Activated T-cell treated with anti-CD3 and anti-CD28 coated beads, Interleukin-2, amount 50 U/mL, for 24 hours (primary cell): ENCODE measurements at regions not wholly inside any gene's neighbourhood (a gene's known extent, or its start where the extent isn't known, plus 50 kb on each side); places are given as distances from the start of the nearest gene placed in this dataset.

ENCODE experiments used
- DNase-seq: peaks from one replicate; pipeline ENCODE4 v3.0.0-alpha.2; 2020
- H3K27ac Mint-ChIP-seq: 2 replicates; pipeline ENCODE4 v1.8.0; 2020; ENCODE audit warnings: mild to moderate bottlenecking, mixed read lengths
- H3K27me3 Mint-ChIP-seq: 2 replicates; pipeline ENCODE4 v1.8.0; 2020; ENCODE audit warnings: mixed read lengths
- H3K36me3 Mint-ChIP-seq: 2 replicates; pipeline ENCODE4 v1.8.0; 2020; ENCODE audit warnings: low read depth, mixed read lengths
- H3K4me1 Mint-ChIP-seq: 2 replicates; pipeline ENCODE4 v1.8.0; 2020; ENCODE audit warnings: low read depth, mixed read lengths
- H3K4me3 Mint-ChIP-seq: 2 replicates; pipeline ENCODE4 v1.8.0; 2020; ENCODE audit warnings: mild to moderate bottlenecking, moderate library complexity, mixed read lengths
- H3K9me3 Mint-ChIP-seq: 2 replicates; pipeline ENCODE4 v1.8.0; 2020; ENCODE audit warnings: mixed read lengths

DNA sequence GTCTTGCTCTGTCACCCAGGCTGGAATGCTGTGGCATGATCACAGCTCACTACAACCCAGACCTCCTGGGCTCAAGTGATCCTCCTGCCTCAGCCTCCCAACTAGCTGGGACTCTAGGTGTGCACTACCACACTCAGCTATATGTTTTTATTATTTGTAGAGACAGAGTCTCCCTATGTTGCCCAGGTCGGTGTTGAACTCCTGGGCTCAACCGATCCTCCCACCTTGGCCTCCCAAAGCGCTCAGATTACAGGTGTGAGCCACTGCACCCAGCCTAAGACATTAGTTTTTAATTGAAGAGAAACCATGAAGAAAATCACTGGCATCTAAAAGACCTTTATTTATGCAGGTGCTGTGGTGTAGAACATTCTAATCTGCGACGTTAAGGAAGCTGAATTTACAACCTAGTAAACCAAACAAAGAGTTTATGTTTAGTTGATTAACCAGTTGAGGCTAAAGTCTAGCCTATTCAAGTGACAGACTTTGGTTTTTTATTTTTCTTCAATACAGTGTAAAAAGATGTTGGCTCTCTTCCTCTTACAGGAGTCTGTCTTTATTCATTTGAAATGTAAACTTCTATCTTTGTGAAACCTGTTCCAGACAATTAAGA lies 52.5 kb upstream of the NBL1 start:
- H3K27ac Mint-ChIP-seq, result no peak overlapping the region
- H3K4me1 Mint-ChIP-seq, result peaks cover 11% of the 10 kb centered on the region
- H3K9me3 Mint-ChIP-seq, result no peaks in the 10 kb centered on the region
- H3K36me3 Mint-ChIP-seq, result no peaks in the 10 kb centered on the region
- no peak overlapping the region for H3K4me3 Mint-ChIP-seq
- no peaks in the 10 kb centered on the region for H3K27me3 Mint-ChIP-seq
- no peak for DNase-seq

DNA sequence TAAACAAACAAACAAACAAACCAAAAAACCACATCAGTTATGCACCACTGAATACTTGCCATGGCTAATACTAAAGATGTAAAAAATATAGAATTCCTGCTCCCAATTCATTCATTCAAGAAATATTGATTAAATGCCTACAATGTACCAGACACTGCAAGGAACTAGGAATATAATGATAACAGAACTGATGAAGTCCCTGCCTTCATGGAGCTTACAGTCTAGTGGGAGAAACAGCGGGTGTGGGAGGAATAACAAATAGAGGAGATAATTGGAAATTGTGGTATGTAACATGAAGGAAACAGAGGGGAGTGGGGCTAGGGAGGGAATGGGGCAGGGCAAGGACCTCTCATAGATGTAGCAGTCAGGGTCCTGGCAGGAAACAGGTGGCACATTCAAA lies 58.6 kb upstream of the NBL1 start:
- no peak for DNase-seq
- no peak overlapping the region for H3K27ac Mint-ChIP-seq
- no peaks in the 10 kb centered on the region for H3K36me3 Mint-ChIP-seq
- H3K27me3 Mint-ChIP-seq, result no peaks in the 10 kb centered on the region
- peaks cover 10% of the 10 kb centered on the region for H3K4me1 Mint-ChIP-seq
- no peaks in the 10 kb centered on the region for H3K9me3 Mint-ChIP-seq
- H3K4me3 Mint-ChIP-seq, result no peak overlapping the region

- no peaks in the 10 kb centered on the region for H3K36me3 Mint-ChIP-seq
- H3K9me3 Mint-ChIP-seq, result no peaks in the 10 kb centered on the region
- H3K27ac Mint-ChIP-seq, result no peak overlapping the region
- H3K4me3 Mint-ChIP-seq, result no peak overlapping the region
- peak; percentile 86 for DNase-seq
- H3K27me3 Mint-ChIP-seq, result no peaks in the 10 kb centered on the region
- peaks cover 10% of the 10 kb centered on the region for H3K4me1 Mint-ChIP-seq
These were observed 61.8 kb upstream of the NBL1 start for GRCh38 chr1:19582318-19582717.

DNA sequence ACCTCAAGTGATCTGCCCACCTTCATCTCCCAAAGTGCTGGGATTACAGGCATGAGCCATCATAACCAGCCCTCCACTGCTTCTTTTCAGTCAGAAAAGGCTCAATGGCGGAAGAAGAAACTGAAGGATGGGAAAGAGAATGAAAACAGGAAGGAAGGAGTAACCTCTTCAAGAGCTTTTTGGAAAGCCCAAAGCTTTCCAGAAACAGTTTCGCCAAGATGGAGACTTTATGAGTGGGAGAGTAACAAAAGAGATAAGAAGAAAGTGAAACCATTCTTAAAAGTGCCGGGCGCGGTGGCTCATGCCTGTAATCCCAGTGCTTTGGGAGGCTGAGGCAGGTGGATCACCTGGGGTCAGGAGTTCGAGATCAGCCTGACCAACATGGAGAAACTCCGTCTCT lies 62.7 kb upstream of the NBL1 start:
- no peak overlapping the region for H3K27ac Mint-ChIP-seq
- H3K4me3 Mint-ChIP-seq, result no peak overlapping the region
- peaks cover 10% of the 10 kb centered on the region for H3K4me1 Mint-ChIP-seq
- no peaks in the 10 kb centered on the region for H3K36me3 Mint-ChIP-seq
- no peak for DNase-seq
- no peaks in the 10 kb centered on the region for H3K27me3 Mint-ChIP-seq
- no peaks in the 10 kb centered on the region for H3K9me3 Mint-ChIP-seq

GRCh38 chr1:19577561-19577960 lies 66.5 kb upstream of the NBL1 start:
- Mint-ChIP-seq H3K27me3 (no peaks in the 10 kb centered on the region), H3K4me3 (no peak overlapping the region), H3K36me3 (no peaks in the 10 kb centered on the region), H3K4me1 (peaks cover 9% of the 10 kb centered on the region), H3K27ac (no peak overlapping the region), H3K9me3 (no peaks in the 10 kb centered on the region)
- no peak for DNase-seq

- no peak overlapping the region for H3K4me3 Mint-ChIP-seq
- no peak overlapping the region for H3K27ac Mint-ChIP-seq
- H3K36me3 Mint-ChIP-seq, result no peaks in the 10 kb centered on the region
- peaks cover 4% of the 10 kb centered on the region for H3K4me1 Mint-ChIP-seq
- H3K27me3 Mint-ChIP-seq, result no peaks in the 10 kb centered on the region
- no peaks in the 10 kb centered on the region for H3K9me3 Mint-ChIP-seq
- no peak for DNase-seq
These were observed 67.1 kb upstream of the NBL1 start for GRCh38 chr1:19577036-19577435.

DNA sequence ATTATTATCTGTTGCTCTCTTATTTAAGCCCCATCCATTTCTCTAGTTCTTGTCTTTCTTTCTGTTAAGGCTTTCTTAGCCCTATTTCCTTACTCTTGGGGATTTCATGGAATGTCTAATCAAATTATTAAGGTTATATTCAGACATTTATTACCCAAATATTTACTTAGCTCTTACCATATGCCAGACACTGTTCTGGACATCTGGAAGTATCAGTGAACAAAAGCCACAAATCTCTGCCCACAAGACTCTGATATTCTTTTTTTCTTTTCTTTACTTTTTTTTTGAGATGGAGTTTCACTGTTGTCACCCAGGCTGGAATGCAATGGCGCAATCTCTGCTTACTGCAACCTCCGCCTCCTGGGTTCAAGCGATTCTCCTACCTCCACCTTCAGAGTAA lies 74.3 kb upstream of the NBL1 start:
- Mint-ChIP-seq H3K4me3 (no peak overlapping the region), H3K4me1 (no peaks in the 10 kb centered on the region), H3K27ac (no peak overlapping the region), H3K27me3 (no peaks in the 10 kb centered on the region), H3K36me3 (no peaks in the 10 kb centered on the region), H3K9me3 (no peaks in the 10 kb centered on the region)
- DNase-seq, result no peak

- DNase-seq, result no peak
- H3K9me3 Mint-ChIP-seq, result no peaks in the 10 kb centered on the region
- H3K36me3 Mint-ChIP-seq, result no peaks in the 10 kb centered on the region
- no peaks in the 10 kb centered on the region for H3K4me1 Mint-ChIP-seq
- no peak overlapping the region for H3K27ac Mint-ChIP-seq
- no peak overlapping the region for H3K4me3 Mint-ChIP-seq
- no peaks in the 10 kb centered on the region for H3K27me3 Mint-ChIP-seq
These were observed 77.1 kb upstream of the NBL1 start for GRCh38 chr1:19567041-19567440.

- Mint-ChIP-seq H3K27me3 (no peaks in the 10 kb centered on the region), H3K4me3 (no peak overlapping the region), H3K9me3 (no peaks in the 10 kb centered on the region), H3K27ac (no peak overlapping the region), H3K4me1 (peaks cover 6% of the 10 kb centered on the region), H3K36me3 (no peaks in the 10 kb centered on the region)
- no peak for DNase-seq
These were observed 79.0 kb upstream of the CAPZB start for GRCh38 chr1:19564366-19564765.

GRCh38 chr1:19563324-19564097 lies 78.2 kb upstream of the CAPZB start:
- Mint-ChIP-seq H3K4me3 (no peak overlapping the region), H3K4me1 (peaks cover 8% of the 10 kb centered on the region), H3K27me3 (no peaks in the 10 kb centered on the region), H3K27ac (no peak overlapping the region), H3K36me3 (no peaks in the 10 kb centered on the region), H3K9me3 (no peaks in the 10 kb centered on the region)
- no peak for DNase-seq

DNA sequence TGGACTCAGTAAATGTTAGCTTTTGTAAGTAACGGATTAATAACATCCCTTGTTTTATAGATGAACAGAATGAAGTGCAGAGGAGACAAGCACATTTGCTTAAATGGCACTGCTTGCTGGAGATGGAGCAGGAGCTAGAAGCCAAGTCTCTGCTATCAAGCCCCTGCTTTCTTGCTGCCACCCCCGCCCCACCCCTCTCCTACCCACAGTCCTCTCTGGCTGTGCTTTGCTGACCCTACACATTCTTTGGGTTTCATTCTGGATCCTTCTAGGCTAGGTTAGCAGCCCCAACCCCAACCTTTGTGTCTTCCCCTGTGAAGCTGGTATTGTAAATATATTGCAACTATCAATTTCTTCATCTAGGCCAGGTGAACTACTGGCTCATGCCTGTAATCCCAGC lies 77.5 kb upstream of the CAPZB start:
- peaks cover 13% of the 10 kb centered on the region for H3K4me1 Mint-ChIP-seq
- H3K4me3 Mint-ChIP-seq, result no peak overlapping the region
- no peak overlapping the region for H3K27ac Mint-ChIP-seq
- no peaks in the 10 kb centered on the region for H3K9me3 Mint-ChIP-seq
- H3K36me3 Mint-ChIP-seq, result no peaks in the 10 kb centered on the region
- DNase-seq, result no peak
- peaks cover 5% of the 10 kb centered on the region for H3K27me3 Mint-ChIP-seq

DNA sequence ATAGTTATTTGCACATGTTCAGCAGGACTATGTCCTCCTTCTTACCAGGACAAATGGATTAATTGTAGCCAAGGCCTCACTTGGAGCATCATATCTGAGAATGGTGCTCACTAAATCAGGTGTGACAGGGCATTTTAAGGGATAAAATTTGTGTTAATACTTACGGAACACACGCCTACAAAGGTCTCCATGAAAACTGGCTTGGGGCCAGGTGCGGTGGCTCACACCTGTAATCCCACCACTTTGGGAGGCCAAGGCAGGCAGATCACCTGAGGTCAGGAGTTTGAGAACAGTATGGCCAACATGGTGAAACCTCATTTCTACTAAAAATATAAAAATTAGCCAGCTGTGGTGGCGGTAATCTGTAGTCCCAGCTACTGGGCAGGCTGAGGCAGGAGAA lies 75.1 kb upstream of the CAPZB start:
- DNase-seq, result no peak
- Mint-ChIP-seq H3K27me3 (peaks cover 6% of the 10 kb centered on the region), H3K27ac (no peak overlapping the region), H3K4me3 (no peak overlapping the region), H3K4me1 (peaks cover 14% of the 10 kb centered on the region), H3K36me3 (no peaks in the 10 kb centered on the region), H3K9me3 (no peaks in the 10 kb centered on the region)

DNA sequence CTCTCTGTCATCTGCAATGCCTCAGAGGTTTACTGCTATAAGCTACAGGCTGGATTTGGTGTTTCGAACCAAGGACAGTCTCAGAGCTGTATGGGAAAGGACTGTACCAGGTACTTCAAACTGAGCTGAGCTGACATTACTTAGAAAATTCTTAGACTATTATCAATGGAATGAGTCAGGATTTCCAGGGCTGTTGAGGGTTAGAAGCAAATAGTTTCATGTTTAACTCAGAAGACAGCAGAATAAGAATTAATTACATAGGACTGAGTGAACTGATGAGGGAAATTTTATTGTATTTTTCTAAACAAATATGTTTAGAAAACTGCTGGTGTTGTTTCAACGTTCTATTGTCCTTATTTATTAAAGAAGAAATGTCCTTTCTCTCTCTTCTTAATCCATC lies 74.3 kb upstream of the CAPZB start:
- H3K27ac Mint-ChIP-seq, result no peak overlapping the region
- no peaks in the 10 kb centered on the region for H3K36me3 Mint-ChIP-seq
- no peaks in the 10 kb centered on the region for H3K9me3 Mint-ChIP-seq
- H3K4me3 Mint-ChIP-seq, result no peak overlapping the region
- no peak for DNase-seq
- peaks cover 14% of the 10 kb centered on the region for H3K4me1 Mint-ChIP-seq
- peaks cover 6% of the 10 kb centered on the region for H3K27me3 Mint-ChIP-seq

GRCh38 chr1:19557609-19558051 lies 72.3 kb upstream of the CAPZB start:
- no peak for DNase-seq
- H3K27me3 Mint-ChIP-seq, result peaks cover 6% of the 10 kb centered on the region
- no peaks in the 10 kb centered on the region for H3K36me3 Mint-ChIP-seq
- H3K4me3 Mint-ChIP-seq, result no peak overlapping the region
- no peak overlapping the region for H3K27ac Mint-ChIP-seq
- peaks cover 14% of the 10 kb centered on the region for H3K4me1 Mint-ChIP-seq
- H3K9me3 Mint-ChIP-seq, result no peaks in the 10 kb centered on the region

DNA sequence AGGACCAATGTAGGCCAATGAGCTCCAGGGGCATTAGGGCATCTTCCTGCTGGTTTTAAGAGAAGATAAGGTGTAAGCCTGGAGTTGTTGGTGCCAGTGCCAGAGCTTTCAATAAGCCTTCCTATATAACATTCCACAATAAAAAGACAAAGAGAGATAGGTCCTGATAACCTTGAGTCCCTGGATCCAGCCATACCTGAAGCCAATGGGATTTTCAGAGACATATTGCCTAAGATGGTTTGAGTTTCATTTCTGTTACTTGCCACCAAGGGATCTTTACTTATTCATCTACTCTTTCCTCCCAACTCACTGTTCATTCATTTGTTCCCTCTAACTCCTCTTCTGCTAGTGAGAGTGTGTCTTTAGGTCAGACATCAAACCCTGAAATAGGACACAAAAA lies 68.8 kb upstream of the CAPZB start:
- H3K27ac Mint-ChIP-seq, result no peak overlapping the region
- H3K9me3 Mint-ChIP-seq, result no peaks in the 10 kb centered on the region
- H3K27me3 Mint-ChIP-seq, result peaks cover 6% of the 10 kb centered on the region
- H3K4me3 Mint-ChIP-seq, result no peak overlapping the region
- peaks cover 12% of the 10 kb centered on the region for H3K4me1 Mint-ChIP-seq
- DNase-seq, result no peak
- H3K36me3 Mint-ChIP-seq, result no peaks in the 10 kb centered on the region
